ENCODE measurements at regions not wholly inside any gene's neighbourhood (a gene's known extent, or its start where the extent isn't known, plus 50 kb on each side); places are given as distances from the start of the nearest gene placed in this dataset.

DNA sequence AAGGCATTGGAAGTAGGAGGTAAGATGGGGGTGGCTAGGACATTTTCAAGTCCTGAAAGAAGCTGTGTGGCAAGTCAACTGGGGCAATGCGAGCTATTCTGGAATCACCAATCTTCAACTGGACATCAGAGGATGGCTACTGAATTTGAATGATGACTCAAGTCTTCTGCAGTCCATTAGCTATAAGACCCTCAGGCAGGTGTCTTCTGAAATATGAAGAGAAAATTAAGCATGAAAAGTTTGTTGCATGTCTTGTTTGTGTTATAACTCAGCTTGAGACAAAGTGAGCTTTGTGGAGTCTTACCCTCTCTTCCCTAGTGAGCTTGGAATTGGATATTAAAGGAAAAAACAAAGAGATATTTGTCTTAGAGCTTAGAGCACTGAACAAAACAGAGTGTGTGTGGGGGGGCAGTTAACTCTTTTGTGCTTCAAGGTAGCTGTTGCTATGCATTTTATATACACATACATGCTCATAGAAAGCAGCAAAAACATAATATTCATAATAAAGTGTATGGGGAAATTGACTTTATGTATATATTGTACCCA, 979.1 kb downstream of the MCTP2 start:
- Histone ChIP-seq H3K9ac (ENCODE audit: insufficient read depth, low read depth, low read length) (no peak overlapping the region), H3K4me2 (ENCODE audit: low read depth, low read length) (no peak overlapping the region), H3K9me3 (ENCODE audit: low read length) (peaks cover 95% of the 10 kb centered on the region), H2AFZ (ENCODE audit: low read length) (no peak overlapping the region), H4K20me1 (ENCODE audit: insufficient read depth, low read length) (no peaks in the 10 kb centered on the region), H3K4me3 (replicated peaks in 1 of 3; ENCODE audit: insufficient read depth in 1 of 3, low read depth in 2 of 3, low read length in 3 of 3) (no peak overlapping the region), H3K36me3 (replicated peaks in 1 of 2; ENCODE audit: control insufficient read depth in 1 of 2, insufficient read depth in 2 of 2, low read length in 2 of 2) (no peaks in the 10 kb centered on the region), H3K79me2 (ENCODE audit: insufficient read depth, low read length) (no peaks in the 10 kb centered on the region), H3K4me1 (ENCODE audit: insufficient read depth, low read length) (no peaks in the 10 kb centered on the region), H3K27ac (ENCODE audit: extremely low read length, insufficient read depth, low read length) (no peak overlapping the region), H3K27me3 (ENCODE audit: control insufficient read depth in 1 of 2, insufficient read depth in 2 of 2, low read length in 2 of 2) (no peaks in the 10 kb centered on the region; a peak in 1 of 5 replicates)
- ATAC-seq (no peak), FAIRE-seq (no peak), DNase-seq (ENCODE audit: low spot score) (no peak)
- CTCF ChIA-PET (ENCODE audit: low intra/inter-chr PET ratio, low total read pairs): no interaction called here
- WGBS (ENCODE audit: low lambda C conversion rate): 0% methylated on average over 1 of the region's 1 CpG
- in situ Hi-C loops (cut with HindIII; ENCODE audit: extremely low pct_ligation_motif_present, low pct_unique_long_range_greater_than_20kb) (no loop called here), intact Hi-C loops (cut with micrococcal nuclease; ENCODE audit: unreplicated experiment) (no loop called here)
- BruUV-seq (replicated peaks): no TSS peak
- POLR2A ChIA-PET: no interaction called here
- no peak for TF ChIP-seq ESRRA (CRISPR knock-in tag; IDR thresholded peaks at IDR 0.05; ENCODE audit: low read depth)
- no peak for TF ChIP-seq SMC3 (IDR thresholded peaks at IDR 0.05; ENCODE audit: low read length)
- TF ChIP-seq MED1 (CRISPR knock-in tag; IDR thresholded peaks at IDR 0.05): no peak

DNA sequence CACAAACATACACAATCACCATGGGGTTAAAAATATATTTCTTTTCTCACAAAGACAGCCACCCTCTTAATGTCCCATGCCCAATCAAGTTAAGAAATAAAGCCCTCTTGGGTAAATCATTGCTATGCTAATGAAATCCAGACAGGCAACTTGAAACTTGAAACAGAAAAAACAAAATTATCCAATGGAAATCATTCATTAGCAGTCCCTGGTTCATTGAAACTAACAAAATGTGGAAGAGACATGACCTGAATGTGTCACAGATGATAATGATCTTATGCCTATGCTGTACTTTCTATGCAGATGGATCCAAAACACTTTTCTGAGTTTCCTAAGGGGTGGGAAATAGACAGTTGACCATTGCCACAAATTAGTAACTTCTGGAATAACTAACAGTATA, 983.7 kb downstream of the MCTP2 start:
- H3K27ac ChIP-seq (ENCODE audit: extremely low read length, insufficient read depth, low read length): no peak overlapping the region
- no TSS peak for BruUV-seq (replicated peaks)
- H2AFZ ChIP-seq (ENCODE audit: low read length): no peak overlapping the region
- no peaks in the 10 kb centered on the region for H3K36me3 ChIP-seq (replicated peaks in 1 of 2; ENCODE audit: control insufficient read depth in 1 of 2, insufficient read depth in 2 of 2, low read length in 2 of 2)
- no peak overlapping the region for H3K9ac ChIP-seq (ENCODE audit: insufficient read depth, low read depth, low read length)
- no peaks in the 10 kb centered on the region for H3K27me3 ChIP-seq (ENCODE audit: control insufficient read depth in 1 of 2, insufficient read depth in 2 of 2, low read length in 2 of 2)
- in situ Hi-C loops (cut with HindIII; ENCODE audit: extremely low pct_ligation_motif_present, low pct_unique_long_range_greater_than_20kb) (no loop called here), intact Hi-C loops (cut with micrococcal nuclease; ENCODE audit: unreplicated experiment) (no loop called here)
- peaks cover 89% of the 10 kb centered on the region for H3K9me3 ChIP-seq (ENCODE audit: low read length)
- ATAC-seq (no peak), DNase-seq (ENCODE audit: low spot score) (no peak), FAIRE-seq (no peak)
- ChIA-PET POLR2A (no interaction called here), CTCF (ENCODE audit: low intra/inter-chr PET ratio, low total read pairs) (no interaction called here)
- no peaks in the 10 kb centered on the region for H3K79me2 ChIP-seq (ENCODE audit: insufficient read depth, low read length)
- H3K4me3 ChIP-seq (replicated peaks in 1 of 3; ENCODE audit: insufficient read depth in 1 of 3, low read depth in 2 of 3, low read length in 3 of 3): no peak overlapping the region
- H3K4me1 ChIP-seq (ENCODE audit: insufficient read depth, low read length): no peaks in the 10 kb centered on the region
- no peak overlapping the region for H3K4me2 ChIP-seq (ENCODE audit: low read depth, low read length)
- H4K20me1 ChIP-seq (ENCODE audit: insufficient read depth, low read length): no peaks in the 10 kb centered on the region
- TF ChIP-seq ZNF335 (CRISPR knock-in tag; IDR thresholded peaks at IDR 0.05): no peak
- TF ChIP-seq ZNF234 (CRISPR knock-in tag; conservative IDR thresholded peaks at IDR 0.05): no peak
- TF ChIP-seq, protein P1, sequence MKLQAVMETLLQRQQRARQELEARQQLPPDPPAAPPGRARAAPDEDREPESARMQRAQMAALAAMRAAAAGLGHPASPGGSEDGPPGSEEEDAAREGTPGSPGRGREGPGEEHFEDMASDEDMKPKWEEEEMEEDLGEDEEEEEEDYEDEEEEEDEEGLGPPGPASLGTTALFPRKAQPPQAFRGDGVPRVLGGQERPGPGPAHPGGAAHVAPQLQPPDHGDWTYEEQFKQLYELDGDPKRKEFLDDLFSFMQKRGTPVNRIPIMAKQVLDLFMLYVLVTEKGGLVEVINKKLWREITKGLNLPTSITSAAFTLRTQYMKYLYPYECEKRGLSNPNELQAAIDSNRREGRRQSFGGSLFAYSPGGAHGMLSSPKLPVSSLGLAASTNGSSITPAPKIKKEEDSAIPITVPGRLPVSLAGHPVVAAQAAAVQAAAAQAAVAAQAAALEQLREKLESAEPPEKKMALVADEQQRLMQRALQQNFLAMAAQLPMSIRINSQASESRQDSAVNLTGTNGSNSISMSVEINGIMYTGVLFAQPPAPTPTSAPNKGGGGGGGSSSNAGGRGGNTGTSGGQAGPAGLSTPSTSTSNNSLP (IDR thresholded peaks at IDR 0.05; ENCODE audit: low read depth, low read length): no peak
- no peak for TF ChIP-seq HOXA9 (CRISPR knock-in tag; IDR thresholded peaks at IDR 0.05; ENCODE audit: borderline replicate concordance)
- TF ChIP-seq, protein P2, sequence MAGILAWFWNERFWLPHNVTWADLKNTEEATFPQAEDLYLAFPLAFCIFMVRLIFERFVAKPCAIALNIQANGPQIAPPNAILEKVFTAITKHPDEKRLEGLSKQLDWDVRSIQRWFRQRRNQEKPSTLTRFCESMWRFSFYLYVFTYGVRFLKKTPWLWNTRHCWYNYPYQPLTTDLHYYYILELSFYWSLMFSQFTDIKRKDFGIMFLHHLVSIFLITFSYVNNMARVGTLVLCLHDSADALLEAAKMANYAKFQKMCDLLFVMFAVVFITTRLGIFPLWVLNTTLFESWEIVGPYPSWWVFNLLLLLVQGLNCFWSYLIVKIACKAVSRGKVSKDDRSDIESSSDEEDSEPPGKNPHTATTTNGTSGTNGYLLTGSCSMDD (CRISPR knock-in tag; IDR thresholded peaks at IDR 0.05): no peak
- no peak for TF ChIP-seq CBX5 (CRISPR knock-in tag; IDR thresholded peaks at IDR 0.05; ENCODE audit: borderline replicate concordance)
- TF ChIP-seq, protein P3, sequence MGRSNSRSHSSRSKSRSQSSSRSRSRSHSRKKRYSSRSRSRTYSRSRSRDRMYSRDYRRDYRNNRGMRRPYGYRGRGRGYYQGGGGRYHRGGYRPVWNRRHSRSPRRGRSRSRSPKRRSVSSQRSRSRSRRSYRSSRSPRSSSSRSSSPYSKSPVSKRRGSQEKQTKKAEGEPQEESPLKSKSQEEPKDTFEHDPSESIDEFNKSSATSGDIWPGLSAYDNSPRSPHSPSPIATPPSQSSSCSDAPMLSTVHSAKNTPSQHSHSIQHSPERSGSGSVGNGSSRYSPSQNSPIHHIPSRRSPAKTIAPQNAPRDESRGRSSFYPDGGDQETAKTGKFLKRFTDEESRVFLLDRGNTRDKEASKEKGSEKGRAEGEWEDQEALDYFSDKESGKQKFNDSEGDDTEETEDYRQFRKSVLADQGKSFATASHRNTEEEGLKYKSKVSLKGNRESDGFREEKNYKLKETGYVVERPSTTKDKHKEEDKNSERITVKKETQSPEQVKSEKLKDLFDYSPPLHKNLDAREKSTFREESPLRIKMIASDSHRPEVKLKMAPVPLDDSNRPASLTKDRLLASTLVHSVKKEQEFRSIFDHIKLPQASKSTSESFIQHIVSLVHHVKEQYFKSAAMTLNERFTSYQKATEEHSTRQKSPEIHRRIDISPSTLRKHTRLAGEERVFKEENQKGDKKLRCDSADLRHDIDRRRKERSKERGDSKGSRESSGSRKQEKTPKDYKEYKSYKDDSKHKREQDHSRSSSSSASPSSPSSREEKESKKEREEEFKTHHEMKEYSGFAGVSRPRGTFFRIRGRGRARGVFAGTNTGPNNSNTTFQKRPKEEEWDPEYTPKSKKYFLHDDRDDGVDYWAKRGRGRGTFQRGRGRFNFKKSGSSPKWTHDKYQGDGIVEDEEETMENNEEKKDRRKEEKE (IDR thresholded peaks at IDR 0.05): no peak
- TF ChIP-seq, protein P4, sequence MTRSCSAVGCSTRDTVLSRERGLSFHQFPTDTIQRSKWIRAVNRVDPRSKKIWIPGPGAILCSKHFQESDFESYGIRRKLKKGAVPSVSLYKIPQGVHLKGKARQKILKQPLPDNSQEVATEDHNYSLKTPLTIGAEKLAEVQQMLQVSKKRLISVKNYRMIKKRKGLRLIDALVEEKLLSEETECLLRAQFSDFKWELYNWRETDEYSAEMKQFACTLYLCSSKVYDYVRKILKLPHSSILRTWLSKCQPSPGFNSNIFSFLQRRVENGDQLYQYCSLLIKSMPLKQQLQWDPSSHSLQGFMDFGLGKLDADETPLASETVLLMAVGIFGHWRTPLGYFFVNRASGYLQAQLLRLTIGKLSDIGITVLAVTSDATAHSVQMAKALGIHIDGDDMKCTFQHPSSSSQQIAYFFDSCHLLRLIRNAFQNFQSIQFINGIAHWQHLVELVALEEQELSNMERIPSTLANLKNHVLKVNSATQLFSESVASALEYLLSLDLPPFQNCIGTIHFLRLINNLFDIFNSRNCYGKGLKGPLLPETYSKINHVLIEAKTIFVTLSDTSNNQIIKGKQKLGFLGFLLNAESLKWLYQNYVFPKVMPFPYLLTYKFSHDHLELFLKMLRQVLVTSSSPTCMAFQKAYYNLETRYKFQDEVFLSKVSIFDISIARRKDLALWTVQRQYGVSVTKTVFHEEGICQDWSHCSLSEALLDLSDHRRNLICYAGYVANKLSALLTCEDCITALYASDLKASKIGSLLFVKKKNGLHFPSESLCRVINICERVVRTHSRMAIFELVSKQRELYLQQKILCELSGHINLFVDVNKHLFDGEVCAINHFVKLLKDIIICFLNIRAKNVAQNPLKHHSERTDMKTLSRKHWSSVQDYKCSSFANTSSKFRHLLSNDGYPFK (CRISPR knock-in tag; IDR thresholded peaks at IDR 0.05; ENCODE audit: borderline replicate concordance): no peak
